MV-4-11 (cell line): ENCODE measurements at regions not wholly inside any gene's neighbourhood (a gene's known extent, or its start where the extent isn't known, plus 50 kb on each side); places are given as distances from the start of the nearest gene placed in this dataset.
A peak's percentile ranks its signal among the peaks of the same experiment; 100 is the strongest.

Experiments used
- DNase-seq: peaks from one replicate; lab custom pipeline; 2025; lab: John Stamatoyannopoulos, UW

GRCh38 chr12:24557738-24558137, 391.2 kb downstream of the BCAT1 start:
- DNase-seq, result no peak

- peak; percentile 50 for DNase-seq
Observed at GRCh38 chr12:24555730-24556129, 393.2 kb downstream of the BCAT1 start.

- DNase-seq, result no peak
Observed at GRCh38 chr12:24554612-24555295, 394.1 kb downstream of the BCAT1 start.

- DNase-seq, result peak; percentile 66
Observed at GRCh38 chr12:24553259-24553658, 395.6 kb downstream of the BCAT1 start.

- no peak for DNase-seq
Observed at GRCh38 chr12:24551163-24551786, 397.6 kb downstream of the BCAT1 start.

GRCh38 chr12:24550609-24551008, 398.3 kb downstream of the BCAT1 start:
- DNase-seq, result no peak

GRCh38 chr12:24546661-24547060, 402.2 kb downstream of the BCAT1 start:
- DNase-seq, result no peak

- no peak for DNase-seq
Observed at GRCh38 chr12:24546084-24546483, 402.8 kb downstream of the BCAT1 start.

GRCh38 chr12:24544368-24544767, 404.5 kb downstream of the BCAT1 start:
- no peak for DNase-seq

- no peak for DNase-seq
Observed at GRCh38 chr12:24541193-24541871, 407.6 kb downstream of the BCAT1 start.

GRCh38 chr12:24539646-24540045, 409.3 kb downstream of the BCAT1 start:
- DNase-seq, result no peak

- no peak for DNase-seq
Observed at GRCh38 chr12:24537083-24537860, 411.6 kb downstream of the BCAT1 start.

- no peak for DNase-seq
Observed at GRCh38 chr12:24535334-24536069, 413.4 kb downstream of the BCAT1 start.

GRCh38 chr12:24534622-24535021, 414.3 kb downstream of the BCAT1 start:
- DNase-seq, result no peak

- no peak for DNase-seq
Observed at GRCh38 chr12:24533716-24534352, 415.1 kb downstream of the BCAT1 start.

- DNase-seq, result no peak
Observed at GRCh38 chr12:24530689-24531088, 418.2 kb downstream of the BCAT1 start.

GRCh38 chr12:24527102-24527501, 421.8 kb downstream of the BCAT1 start:
- no peak for DNase-seq

- peak; percentile 28 for DNase-seq
Observed at GRCh38 chr12:24522736-24523135, 426.2 kb downstream of the BCAT1 start.

GRCh38 chr12:24519759-24520158, 429.1 kb downstream of the BCAT1 start:
- DNase-seq, result no peak

GRCh38 chr12:24517000-24517399, 431.9 kb downstream of the BCAT1 start:
- DNase-seq, result no peak

GRCh38 chr12:24510581-24511125, 438.2 kb downstream of the BCAT1 start:
- no peak for DNase-seq
